GM18858 (cell line): ENCODE measurements at regions not wholly inside any gene's neighbourhood (a gene's known extent, or its start where the extent isn't known, plus 50 kb on each side); places are given as distances from the start of the nearest gene placed in this dataset.
A peak's percentile ranks its signal among the peaks of the same experiment; 100 is the strongest.

Experiments
- ATAC-seq: cut with Tn5 transposase; IDR thresholded peaks from one replicate; pipeline ENCODE4 v1.9.1; 2021; ENCODE audit not compliant: unreplicated experiment

DNA sequence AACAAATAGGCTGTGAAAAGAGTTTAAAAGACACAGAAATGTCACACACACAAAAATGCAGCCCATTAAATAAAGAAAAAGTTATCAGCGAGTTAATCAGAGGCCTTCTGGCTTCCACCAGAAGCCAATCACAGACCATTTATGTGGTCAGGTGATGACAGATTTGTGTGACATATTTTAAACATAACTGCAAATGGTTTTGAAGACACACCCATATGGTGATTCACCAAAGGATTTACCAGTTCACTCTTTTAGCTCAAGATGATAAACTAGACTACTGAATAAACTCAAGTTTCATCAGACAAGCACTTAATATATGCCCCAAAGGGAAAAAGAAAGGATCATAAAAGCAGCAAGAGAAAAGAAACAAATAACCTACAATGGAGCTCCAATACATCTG, 181.2 kb downstream of the SPANXN4 start:
- no peak for ATAC-seq

DNA sequence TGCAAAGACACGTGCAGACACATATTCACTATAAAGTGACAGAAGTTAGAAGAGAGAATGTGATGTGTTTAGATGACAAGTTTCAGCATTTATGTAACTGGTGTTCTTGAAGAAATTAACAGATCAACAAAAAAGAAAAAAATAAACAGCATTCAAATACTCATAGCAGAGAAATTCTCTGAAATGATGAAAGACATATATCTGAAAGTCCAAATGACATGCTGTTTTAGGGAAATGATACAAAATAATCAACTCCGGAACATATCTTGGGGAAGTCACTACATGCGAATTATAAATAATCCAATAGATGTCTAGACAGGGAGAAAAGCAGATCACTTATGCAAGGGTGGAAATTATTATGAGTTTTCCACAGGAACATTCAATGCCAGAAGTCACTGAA, 146.0 kb downstream of the SPANXN4 start:
- no peak for ATAC-seq

DNA sequence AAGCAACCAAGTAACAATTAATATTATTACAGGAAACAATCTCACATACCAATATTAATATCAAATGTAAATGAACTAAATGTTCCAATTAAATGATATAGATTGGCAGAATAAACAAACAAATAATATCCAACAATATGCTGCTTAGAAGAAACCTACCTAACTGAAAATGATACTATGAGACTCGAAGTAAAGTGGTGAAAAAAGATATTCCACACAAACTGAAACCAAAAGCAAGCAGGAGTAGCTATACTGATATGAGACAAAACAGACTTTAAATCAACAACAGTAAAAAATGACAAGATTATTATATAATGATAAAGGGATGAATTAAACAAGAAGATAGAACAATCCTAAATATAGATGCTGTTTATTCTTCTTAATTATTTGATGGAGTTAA, 140.1 kb downstream of the SPANXN4 start:
- peak; percentile 76 for ATAC-seq

DNA sequence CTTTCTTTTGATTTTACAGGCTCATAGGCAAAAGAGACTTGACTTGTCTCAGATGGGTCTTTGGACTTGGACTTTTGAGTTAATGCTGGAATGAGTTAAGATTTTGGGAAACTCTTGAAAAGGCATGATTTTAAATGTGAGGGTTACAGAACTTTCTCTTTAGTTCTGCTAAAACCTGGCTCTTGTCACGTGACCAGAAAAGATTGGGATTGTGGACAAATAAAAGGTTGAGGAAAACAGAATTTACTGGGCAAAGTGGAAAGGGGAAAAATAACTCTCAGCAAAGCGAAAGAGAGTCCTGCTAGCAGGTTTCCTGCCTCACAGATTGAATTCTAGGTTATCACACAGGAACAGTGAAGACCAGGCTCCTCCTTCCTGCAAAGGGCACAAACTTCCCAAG, 114.0 kb downstream of the SPANXN4 start:
- no peak for ATAC-seq

DNA sequence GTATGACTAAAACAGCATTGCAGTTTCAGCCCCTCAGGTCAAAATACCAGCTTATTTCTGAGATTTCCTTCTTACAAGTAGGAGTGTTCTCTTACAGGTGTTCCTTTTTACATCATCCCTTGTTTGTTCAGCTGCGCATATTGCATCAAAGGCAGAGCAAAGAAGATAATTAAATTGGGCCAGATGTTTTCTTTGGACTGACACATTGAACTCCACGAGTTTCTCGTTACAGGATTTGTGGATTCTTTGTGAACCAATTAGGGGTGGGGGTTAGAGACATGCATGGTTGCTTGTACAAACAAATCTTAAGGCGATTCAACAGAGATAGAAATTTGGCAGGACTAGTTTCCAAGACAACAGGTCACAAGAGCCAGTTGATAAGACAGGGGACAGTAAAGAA, 95.7 kb downstream of the SPANXN4 start:
- no peak for ATAC-seq

DNA sequence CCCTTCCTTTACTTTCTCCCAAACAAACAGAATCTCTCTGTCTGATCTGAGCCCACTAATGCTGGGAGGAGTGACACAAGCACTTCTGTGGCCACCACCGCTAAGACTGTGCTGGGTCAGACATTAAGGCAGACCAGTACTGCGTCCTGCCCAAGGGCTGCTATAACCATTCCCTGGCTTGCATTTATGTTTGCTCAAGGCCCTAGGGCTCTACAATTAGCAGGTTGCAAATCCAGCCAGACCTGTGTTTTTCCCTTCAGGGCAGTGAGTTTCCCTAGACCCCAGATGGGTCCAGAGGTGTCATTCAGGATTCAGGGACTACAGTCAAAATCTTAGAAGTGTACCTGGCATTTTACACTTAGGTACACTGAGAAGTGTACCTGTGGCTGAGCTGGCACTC, 89.7 kb downstream of the SPANXN4 start:
- no peak for ATAC-seq

DNA sequence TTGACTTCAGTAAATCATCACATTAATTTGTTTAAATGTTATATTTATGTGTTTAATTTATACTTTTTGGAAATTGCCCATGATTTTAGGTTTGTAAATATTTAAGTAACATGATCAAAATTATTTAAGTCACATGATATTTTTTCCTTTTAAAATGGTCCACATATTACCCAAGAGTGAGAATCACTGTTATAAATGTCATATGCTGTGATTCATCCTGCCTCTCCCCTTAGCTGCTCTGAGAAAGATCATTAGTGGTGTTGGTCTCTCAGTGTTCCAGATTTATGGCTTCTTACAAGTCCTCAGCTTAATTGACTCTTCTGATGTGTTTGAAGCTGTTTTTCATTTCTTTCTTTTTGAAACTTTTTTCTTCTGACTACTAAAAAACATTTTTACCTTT, 70.1 kb downstream of the SPANXN4 start:
- no peak for ATAC-seq

DNA sequence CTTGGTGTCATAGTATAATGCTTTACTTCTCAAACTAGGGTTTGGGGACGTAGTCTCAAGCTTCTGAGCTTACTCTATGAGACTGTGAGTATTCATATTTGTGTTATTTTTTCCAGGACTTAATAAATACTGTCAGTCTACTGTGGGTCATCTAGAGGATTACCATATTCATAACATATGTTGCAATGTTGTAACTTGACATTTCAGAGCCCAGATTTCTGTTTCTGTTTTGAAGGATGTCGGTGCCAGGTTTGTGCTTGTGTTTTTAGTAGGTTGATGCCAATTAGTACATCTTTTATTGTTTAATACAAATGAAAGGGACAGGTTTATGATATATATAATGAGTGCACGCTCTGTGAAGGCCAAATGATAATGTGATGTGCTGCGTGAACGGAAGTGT, 69.6 kb downstream of the SPANXN4 start:
- ATAC-seq: no peak

DNA sequence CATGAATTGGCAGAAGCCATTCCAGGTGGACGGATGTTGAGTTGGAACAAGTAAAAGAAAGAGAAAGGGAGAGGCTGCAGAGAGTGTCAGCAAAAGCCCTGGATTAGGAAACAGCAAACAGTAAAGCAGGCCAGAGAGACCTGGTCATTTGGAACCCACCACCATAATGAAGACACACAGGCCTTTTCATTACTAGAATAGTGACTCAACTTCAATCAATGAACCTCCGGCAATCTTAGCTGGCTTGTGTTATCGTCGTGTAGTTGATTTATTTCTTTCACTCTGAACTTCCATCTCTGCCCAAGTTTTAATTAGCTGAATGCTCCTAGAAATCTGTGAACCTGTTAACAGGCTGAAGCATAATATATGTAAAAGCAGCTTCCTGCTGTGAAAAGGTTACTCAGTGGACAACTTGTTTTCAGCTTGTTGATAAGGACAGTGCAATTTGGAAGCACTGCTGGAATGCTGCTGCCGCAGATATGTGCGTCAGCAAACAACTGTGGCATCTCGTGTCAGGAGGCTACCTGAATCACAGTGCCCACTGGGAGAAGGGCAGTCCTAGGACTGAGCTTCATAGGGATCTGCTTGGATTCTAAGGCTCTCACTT, 68.8 kb downstream of the SPANXN4 start:
- ATAC-seq: no peak
